Neural progenitor cell (in vitro differentiated cells): ENCODE measurements at regions not wholly inside any gene's neighbourhood (a gene's known extent, or its start where the extent isn't known, plus 50 kb on each side); places are given as distances from the start of the nearest gene placed in this dataset.

Source experiments
- DNase-seq: peaks from one replicate; pipeline ENCODE4 v3.0.0-alpha.2; 2016; ENCODE audit warnings: low spot score
- H2AFZ ChIP-seq: fragments of 200-600 bp; sonication (generic); replicated peaks from 2 replicates; pipeline ENCODE4 v1.6.1; 2016; ENCODE audit warnings: antibody characterized with exemption
- H3F3A ChIP-seq: fragments of 200-600 bp; sonication (generic); 2 replicates; pipeline ENCODE4 v1.6.1; 2016; ENCODE audit warnings: antibody characterized with exemption, low read depth
- H3K27ac ChIP-seq: fragments of 200-600 bp; sonication (generic); 2 replicates; pipeline ENCODE4 v1.5.1; 2016; ENCODE audit warnings: mild to moderate bottlenecking
- H3K27me3 ChIP-seq: fragments of 200-600 bp; sonication (generic); 2 replicates; pipeline ENCODE4 v1.6.1; 2016; ENCODE audit warnings: mild to moderate bottlenecking, moderate library complexity
- H3K36me3 ChIP-seq: fragments of 200-600 bp; sonication (generic); 2 replicates; pipeline ENCODE4 v1.5.1; 2016
- H3K4me1 ChIP-seq: fragments of 200-600 bp; sonication (generic); 2 replicates; pipeline ENCODE4 v1.6.1; 2016; ENCODE audit warnings: mixed run types
- H3K4me2 ChIP-seq: fragments of 200-600 bp; sonication (generic); 2 replicates; pipeline ENCODE4 v1.6.1; 2016
- H3K4me3 ChIP-seq: fragments of 200-600 bp; sonication (generic); 2 replicates; pipeline ENCODE4 v1.5.1; 2016
- H3K79me2 ChIP-seq: fragments of 200-600 bp; sonication (generic); 2 replicates; pipeline ENCODE4 v1.6.1; 2016; ENCODE audit warnings: low read depth
- H3K9ac ChIP-seq: fragments of 200-600 bp; sonication (generic); 2 replicates; pipeline ENCODE4 v1.6.1; 2016
- H3K9me3 ChIP-seq: fragments of 200-600 bp; sonication (generic); 2 replicates; pipeline ENCODE4 v1.5.1; 2016; ENCODE audit warnings: low read depth
- H4K20me1 ChIP-seq: fragments of 200-600 bp; sonication (generic); 2 replicates; pipeline ENCODE4 v1.6.1; 2016; ENCODE audit warnings: low read depth
- H3K27ac Mint-ChIP-seq: 3 replicates; pipeline ENCODE4 v1.8.0; 2021; ENCODE audit warnings: mixed read lengths
- H3K27me3 Mint-ChIP-seq: 2 replicates; pipeline ENCODE4 v1.8.0; 2022; ENCODE audit warnings: low read depth, mild to moderate bottlenecking, inconsistent platforms, moderate library complexity, mixed read lengths; ENCODE audit not compliant: insufficient read depth
- H3K36me3 Mint-ChIP-seq: 3 replicates; pipeline ENCODE4 v1.8.0; 2021; ENCODE audit warnings: mixed read lengths
- H3K4me1 Mint-ChIP-seq: 3 replicates; pipeline ENCODE4 v1.8.0; 2021; ENCODE audit warnings: mixed read lengths
- H3K4me3 Mint-ChIP-seq: 3 replicates; pipeline ENCODE4 v1.8.0; 2021; ENCODE audit warnings: mild to moderate bottlenecking, moderate library complexity, mixed read lengths
- H3K9me3 Mint-ChIP-seq: 3 replicates; pipeline ENCODE4 v1.8.0; 2020; ENCODE audit warnings: mixed read lengths
- CTCF ChIP-seq: fragments of 200-600 bp; sonication (generic); IDR thresholded peaks from 2 replicates; pipeline ENCODE4 v1.5.1; 2017; ENCODE audit warnings: antibody characterized with exemption, mild to moderate bottlenecking
- EZH2 ChIP-seq: fragments of 200-600 bp; sonication (generic); IDR thresholded peaks from 2 replicates; pipeline ENCODE4 v1.6.1; 2017; ENCODE audit warnings: antibody characterized with exemption, mild to moderate bottlenecking, moderate library complexity
- EZH2phosphoT487 ChIP-seq: fragments of 200-600 bp; sonication (generic); IDR thresholded peaks from 2 replicates; pipeline ENCODE4 v1.6.1; 2017; ENCODE audit warnings: antibody characterized with exemption

- Histone ChIP-seq H3K4me3 (no peak overlapping the region), H3K27ac (no peak overlapping the region), H3K4me2 (no peak overlapping the region), H4K20me1 (no peaks in the 10 kb centered on the region), H2AFZ (no peak overlapping the region), H3F3A (no peaks in the 10 kb centered on the region), H3K79me2 (no peaks in the 10 kb centered on the region), H3K9me3 (no peaks in the 10 kb centered on the region), H3K4me1 (peaks cover 4% of the 10 kb centered on the region), H3K27me3 (no peaks in the 10 kb centered on the region), H3K9ac (no peak overlapping the region), H3K36me3 (no peaks in the 10 kb centered on the region)
- peaks cover 3% of the 10 kb centered on the region for H3K27me3 Mint-ChIP-seq
- peaks cover 13% of the 10 kb centered on the region for H3K4me1 Mint-ChIP-seq
- no peak for DNase-seq
- H3K9me3 Mint-ChIP-seq, result no peaks in the 10 kb centered on the region
- no peak overlapping the region for H3K4me3 Mint-ChIP-seq
- TF ChIP-seq EZH2 (no peak), CTCF (no peak), EZH2phosphoT487 (no peak)
- no peaks in the 10 kb centered on the region for H3K36me3 Mint-ChIP-seq
- no peak overlapping the region for H3K27ac Mint-ChIP-seq
Measured at GRCh38 chr6:142695016-142695415, 250.0 kb downstream of the HIVEP2 start.

- Histone ChIP-seq H2AFZ (no peak overlapping the region), H3F3A (no peaks in the 10 kb centered on the region), H3K27me3 (no peaks in the 10 kb centered on the region), H4K20me1 (no peaks in the 10 kb centered on the region), H3K36me3 (no peaks in the 10 kb centered on the region), H3K4me2 (no peak overlapping the region), H3K9me3 (no peaks in the 10 kb centered on the region), H3K9ac (no peak overlapping the region), H3K4me3 (no peak overlapping the region), H3K27ac (no peak overlapping the region), H3K4me1 (peaks cover 4% of the 10 kb centered on the region), H3K79me2 (no peaks in the 10 kb centered on the region)
- DNase-seq, result no peak
- Mint-ChIP-seq H3K9me3 (no peaks in the 10 kb centered on the region), H3K4me1 (peaks cover 13% of the 10 kb centered on the region), H3K36me3 (no peaks in the 10 kb centered on the region), H3K4me3 (no peak overlapping the region), H3K27ac (no peak overlapping the region), H3K27me3 (peaks cover 3% of the 10 kb centered on the region)
- TF ChIP-seq CTCF (no peak), EZH2phosphoT487 (no peak), EZH2 (no peak)
Measured at GRCh38 chr6:142696123-142697000, 248.6 kb downstream of the HIVEP2 start.

- TF ChIP-seq CTCF (no peak), EZH2 (no peak), EZH2phosphoT487 (no peak)
- peaks cover 13% of the 10 kb centered on the region for H3K4me1 Mint-ChIP-seq
- H3K79me2 ChIP-seq, result no peaks in the 10 kb centered on the region
- H3K9me3 ChIP-seq, result no peaks in the 10 kb centered on the region
- no peak overlapping the region for H3K4me3 ChIP-seq
- no peak overlapping the region for H3K27ac Mint-ChIP-seq
- H4K20me1 ChIP-seq, result no peaks in the 10 kb centered on the region
- no peak overlapping the region for H2AFZ ChIP-seq
- no peaks in the 10 kb centered on the region for H3K36me3 ChIP-seq
- H3K27ac ChIP-seq, result no peak overlapping the region
- no peak overlapping the region for H3K9ac ChIP-seq
- no peaks in the 10 kb centered on the region for H3F3A ChIP-seq
- no peak overlapping the region for H3K4me2 ChIP-seq
- H3K36me3 Mint-ChIP-seq, result no peaks in the 10 kb centered on the region
- no peak overlapping the region for H3K4me3 Mint-ChIP-seq
- no peaks in the 10 kb centered on the region for H3K9me3 Mint-ChIP-seq
- H3K4me1 ChIP-seq, result peaks cover 4% of the 10 kb centered on the region
- H3K27me3 Mint-ChIP-seq, result peaks cover 3% of the 10 kb centered on the region
- DNase-seq, result no peak
- no peaks in the 10 kb centered on the region for H3K27me3 ChIP-seq
Measured at GRCh38 chr6:142697001-142697335, 248.0 kb downstream of the HIVEP2 start.
